Activated naive CD4-positive, alpha-beta T cell treated with anti-CD3 and anti-CD28 coated beads, Interleukin-2, amount 50 U/mL, for 24 hours (primary cell): ENCODE measurements at regions not wholly inside any gene's neighbourhood (a gene's known extent, or its start where the extent isn't known, plus 50 kb on each side); places are given as distances from the start of the nearest gene placed in this dataset.

Experiments
- H3K27ac Mint-ChIP-seq: one replicate; pipeline ENCODE4 v1.8.0; 2021; ENCODE audit warnings: mild to moderate bottlenecking, mixed read lengths
- H3K27me3 Mint-ChIP-seq: one replicate; pipeline ENCODE4 v1.8.0; 2021; ENCODE audit warnings: mixed read lengths
- H3K36me3 Mint-ChIP-seq: one replicate; pipeline ENCODE4 v1.8.0; 2021; ENCODE audit warnings: mixed read lengths
- H3K4me1 Mint-ChIP-seq: one replicate; pipeline ENCODE4 v1.8.0; 2021; ENCODE audit warnings: mixed read lengths
- H3K4me3 Mint-ChIP-seq: one replicate; pipeline ENCODE4 v1.8.0; 2021; ENCODE audit warnings: mild to moderate bottlenecking, mixed read lengths
- H3K9me3 Mint-ChIP-seq: one replicate; pipeline ENCODE4 v1.8.0; 2021; ENCODE audit warnings: mixed read lengths

- no peaks in the 10 kb centered on the region for H3K4me1 Mint-ChIP-seq
- peaks cover 3% of the 10 kb centered on the region for H3K36me3 Mint-ChIP-seq
- no peak overlapping the region for H3K4me3 Mint-ChIP-seq
- H3K9me3 Mint-ChIP-seq, result peaks cover 9% of the 10 kb centered on the region
- no peaks in the 10 kb centered on the region for H3K27me3 Mint-ChIP-seq
- H3K27ac Mint-ChIP-seq, result no peak overlapping the region
Measured at GRCh38 chr7:47639495-47640110, 57.7 kb upstream of the TNS3 start.

- Mint-ChIP-seq H3K27ac (no peak overlapping the region), H3K4me3 (no peak overlapping the region), H3K9me3 (peaks cover 6% of the 10 kb centered on the region), H3K4me1 (no peaks in the 10 kb centered on the region), H3K27me3 (no peaks in the 10 kb centered on the region), H3K36me3 (peaks cover 2% of the 10 kb centered on the region)
Measured at GRCh38 chr7:47638679-47639315, 56.9 kb upstream of the TNS3 start.

- Mint-ChIP-seq H3K27me3 (no peaks in the 10 kb centered on the region), H3K4me3 (no peak overlapping the region), H3K36me3 (no peaks in the 10 kb centered on the region), H3K9me3 (no peaks in the 10 kb centered on the region), H3K27ac (no peak overlapping the region), H3K4me1 (no peaks in the 10 kb centered on the region)
Measured at GRCh38 chr7:47636433-47637175, 54.7 kb upstream of the TNS3 start.

- Mint-ChIP-seq H3K4me1 (no peaks in the 10 kb centered on the region), H3K9me3 (no peaks in the 10 kb centered on the region), H3K27ac (no peak overlapping the region), H3K4me3 (no peak overlapping the region), H3K36me3 (no peaks in the 10 kb centered on the region), H3K27me3 (no peaks in the 10 kb centered on the region)
Measured at GRCh38 chr7:47636081-47636432, 54.1 kb upstream of the TNS3 start.

GRCh38 chr7:47635091-47636080 is 53.5 kb upstream of the TNS3 start:
- H3K27me3 Mint-ChIP-seq, result no peaks in the 10 kb centered on the region
- no peak overlapping the region for H3K4me3 Mint-ChIP-seq
- no peak overlapping the region for H3K27ac Mint-ChIP-seq

GRCh38 chr7:47634273-47634672 is 52.4 kb upstream of the TNS3 start:
- Mint-ChIP-seq H3K27me3 (no peaks in the 10 kb centered on the region), H3K9me3 (no peaks in the 10 kb centered on the region), H3K27ac (no peak overlapping the region), H3K4me3 (no peak overlapping the region), H3K4me1 (no peaks in the 10 kb centered on the region), H3K36me3 (no peaks in the 10 kb centered on the region)

More at GRCh38 chr7:47635091-47636080, 53.5 kb upstream of the TNS3 start:
- Mint-ChIP-seq H3K36me3 (no peaks in the 10 kb centered on the region), H3K9me3 (no peaks in the 10 kb centered on the region), H3K4me1 (no peaks in the 10 kb centered on the region)

GRCh38 chr7:47633134-47633533 is 51.2 kb upstream of the TNS3 start:
- Mint-ChIP-seq H3K27me3 (no peaks in the 10 kb centered on the region), H3K4me1 (no peaks in the 10 kb centered on the region), H3K9me3 (no peaks in the 10 kb centered on the region), H3K36me3 (no peaks in the 10 kb centered on the region), H3K27ac (no peak overlapping the region), H3K4me3 (no peak overlapping the region)
